HL-60 (cell line): ENCODE measurements at regions not wholly inside any gene's neighbourhood (a gene's known extent, or its start where the extent isn't known, plus 50 kb on each side); places are given as distances from the start of the nearest gene placed in this dataset.
"Not testable (repeated sequence)": the region's sequence is repeated elsewhere in the genome, so short reads cannot be mapped to it uniquely, and the experiment has no call there.

ENCODE experiments used
- GABPA ChIP-seq: IDR thresholded peaks from 2 replicates; pipeline ENCODE4 v1.6.1; 2012; ENCODE audit warnings: low read depth
- POLR2AphosphoS5 ChIP-seq: IDR thresholded peaks from 2 replicates; pipeline ENCODE4 v1.6.1; 2012; ENCODE audit warnings: low read depth
- TF ChIP-seq, protein P1 (sequence below): IDR thresholded peaks from one replicate; pipeline ENCODE4 v1.5.1; 2011; ENCODE audit warnings: low read length, control low read depth, inconsistent platforms; ENCODE audit not compliant: insufficient read depth

DNA sequence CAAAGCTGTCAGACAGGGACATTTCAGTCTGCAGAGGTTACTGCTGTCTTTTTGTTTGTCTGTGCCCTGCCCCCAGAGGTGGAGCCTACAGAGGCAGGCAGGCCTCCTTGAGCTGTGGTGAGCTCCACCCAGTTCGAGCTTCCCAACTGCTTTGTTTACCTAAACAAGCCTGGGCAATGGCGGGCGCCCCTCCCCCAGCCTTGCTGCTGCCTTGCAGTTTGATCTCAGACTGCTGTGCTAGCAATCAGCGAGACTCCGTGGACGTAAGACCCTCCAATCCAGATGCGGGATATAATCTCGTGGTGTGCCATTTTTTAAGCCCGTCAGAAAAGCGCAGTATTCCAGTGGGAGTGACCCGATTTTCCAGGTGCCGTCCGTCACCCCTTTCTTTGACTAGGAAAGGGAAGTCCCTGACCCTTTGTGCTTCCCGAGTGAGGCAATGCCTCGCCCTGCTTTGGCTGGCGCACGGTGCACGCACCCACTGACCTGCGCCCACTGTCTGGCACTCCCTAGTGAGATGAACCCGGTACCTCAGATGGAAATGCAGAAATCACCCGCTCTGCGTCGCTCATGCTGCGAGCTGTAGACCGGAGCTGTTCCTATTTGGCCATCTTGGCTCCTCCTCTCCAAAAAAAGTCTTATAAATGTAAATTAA is 54.1 kb upstream of the RIMS1 start:
- TF ChIP-seq, protein P1, sequence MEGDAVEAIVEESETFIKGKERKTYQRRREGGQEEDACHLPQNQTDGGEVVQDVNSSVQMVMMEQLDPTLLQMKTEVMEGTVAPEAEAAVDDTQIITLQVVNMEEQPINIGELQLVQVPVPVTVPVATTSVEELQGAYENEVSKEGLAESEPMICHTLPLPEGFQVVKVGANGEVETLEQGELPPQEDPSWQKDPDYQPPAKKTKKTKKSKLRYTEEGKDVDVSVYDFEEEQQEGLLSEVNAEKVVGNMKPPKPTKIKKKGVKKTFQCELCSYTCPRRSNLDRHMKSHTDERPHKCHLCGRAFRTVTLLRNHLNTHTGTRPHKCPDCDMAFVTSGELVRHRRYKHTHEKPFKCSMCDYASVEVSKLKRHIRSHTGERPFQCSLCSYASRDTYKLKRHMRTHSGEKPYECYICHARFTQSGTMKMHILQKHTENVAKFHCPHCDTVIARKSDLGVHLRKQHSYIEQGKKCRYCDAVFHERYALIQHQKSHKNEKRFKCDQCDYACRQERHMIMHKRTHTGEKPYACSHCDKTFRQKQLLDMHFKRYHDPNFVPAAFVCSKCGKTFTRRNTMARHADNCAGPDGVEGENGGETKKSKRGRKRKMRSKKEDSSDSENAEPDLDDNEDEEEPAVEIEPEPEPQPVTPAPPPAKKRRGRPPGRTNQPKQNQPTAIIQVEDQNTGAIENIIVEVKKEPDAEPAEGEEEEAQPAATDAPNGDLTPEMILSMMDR: not testable (repeated sequence)
- TF ChIP-seq POLR2AphosphoS5, GABPA: not testable (repeated sequence)
